Lower leg skin (tissue), 3 donors: ENCODE measurements at regions not wholly inside any gene's neighbourhood (a gene's known extent, or its start where the extent isn't known, plus 50 kb on each side); places are given as distances from the start of the nearest gene placed in this dataset.

Experiments used
- CTCF ChIP-seq, 3 donors: fragments of 450-650 bp; IDR thresholded peaks; one replicate each; pipeline ENCODE4 v1.5.1; 2016; ENCODE audit warnings: antibody characterized with exemption in 3 of 3, mild to moderate bottlenecking in 3 of 3, moderate library complexity in 2 of 3
- POLR2A ChIP-seq, 2 donors: fragments of 450-650 bp; IDR thresholded peaks; one replicate each; pipeline ENCODE4 v1.6.1; 2016 to 2017; ENCODE audit warnings: antibody characterized with exemption in 2 of 2, mild to moderate bottlenecking in 1 of 2, moderate library complexity in 1 of 2

DNA sequence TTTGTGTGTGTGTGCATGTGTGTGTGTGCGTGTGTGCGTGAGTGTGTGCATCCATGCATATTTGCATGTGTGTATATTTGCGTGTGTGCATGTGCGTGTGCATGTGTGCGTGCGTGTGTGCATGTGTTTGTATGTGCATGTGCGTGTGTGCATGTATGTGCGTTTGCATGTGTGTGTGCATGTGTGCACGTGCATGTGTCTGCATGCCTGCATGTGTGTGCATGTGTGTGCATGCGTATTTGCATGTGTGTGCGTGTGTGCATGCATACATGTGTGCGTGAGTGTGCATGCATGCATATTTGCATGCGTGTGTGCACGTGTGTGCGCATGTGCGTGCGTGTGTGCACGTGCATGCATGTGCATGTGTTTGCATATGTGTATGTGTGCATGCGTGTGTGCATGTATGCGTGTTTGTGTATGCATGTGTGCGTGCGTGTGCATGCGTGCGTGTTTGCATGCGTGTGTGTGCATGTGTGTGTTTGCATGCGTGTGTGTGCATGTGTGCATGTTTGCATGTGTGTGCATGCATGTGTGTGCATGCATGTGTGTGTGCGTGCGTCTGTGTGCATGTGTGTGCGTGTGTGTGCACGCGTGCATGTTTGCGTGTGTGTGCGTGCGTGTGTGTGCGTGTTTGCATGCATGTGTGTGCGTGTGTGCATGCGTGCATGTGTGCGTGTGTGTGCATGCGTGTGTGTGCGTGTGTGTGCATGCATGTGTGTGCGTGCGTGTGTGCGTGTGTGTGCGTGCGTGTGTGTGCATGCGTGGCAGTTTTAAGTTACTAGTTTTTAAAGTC, 57.7 kb upstream of the SMOC2 start:
- TF ChIP-seq CTCF (IDR thresholded peaks at IDR 0.05) (no peak), POLR2A (IDR thresholded peaks at IDR 0.05) (no peak)
